ENCODE measurements at regions not wholly inside any gene's neighbourhood (a gene's known extent, or its start where the extent isn't known, plus 50 kb on each side); places are given as distances from the start of the nearest gene placed in this dataset.

GRCh38 chr1:244339776-244340175 is 111.9 kb downstream of the ADSS2 start:
- Mint-ChIP-seq H3K27me3 (peaks cover 12% of the 10 kb centered on the region), H3K4me1 (no peaks in the 10 kb centered on the region), H3K36me3 (ENCODE audit: low read depth) (no peaks in the 10 kb centered on the region), H3K4me3 (no peak overlapping the region), H3K27ac (no peak overlapping the region)
- no peaks in the 10 kb centered on the region for H3K9me3 ChIP-seq (ENCODE audit: control insufficient read depth, low read length, poor library complexity, severe bottlenecking)
- no peak for ATAC-seq
- DNase-seq, result no peak

GRCh38 chr1:244340396-244340795 is 111.3 kb downstream of the ADSS2 start:
- Mint-ChIP-seq H3K27ac (no peak overlapping the region), H3K4me3 (no peak overlapping the region), H3K27me3 (peaks cover 12% of the 10 kb centered on the region), H3K36me3 (ENCODE audit: low read depth) (no peaks in the 10 kb centered on the region), H3K4me1 (no peaks in the 10 kb centered on the region)
- H3K9me3 ChIP-seq (ENCODE audit: control insufficient read depth, low read length, poor library complexity, severe bottlenecking), result no peaks in the 10 kb centered on the region
- no peak for ATAC-seq
- no peak for DNase-seq

GRCh38 chr1:244341455-244342450 is 110.0 kb downstream of the ADSS2 start:
- no peaks in the 10 kb centered on the region for H3K4me1 Mint-ChIP-seq
- no peak overlapping the region for H3K4me3 Mint-ChIP-seq
- H3K27ac Mint-ChIP-seq, result peak overlapping the region; percentile 72
- H3K36me3 Mint-ChIP-seq (ENCODE audit: low read depth), result no peaks in the 10 kb centered on the region
- H3K27me3 Mint-ChIP-seq, result peaks cover 17% of the 10 kb centered on the region
- H3K9me3 ChIP-seq (ENCODE audit: control insufficient read depth, low read length, poor library complexity, severe bottlenecking), result no peaks in the 10 kb centered on the region
- ATAC-seq (no peak), DNase-seq (no peak)

GRCh38 chr1:244344001-244344400 is 107.7 kb downstream of the ADSS2 start:
- Mint-ChIP-seq H3K4me3 (no peak overlapping the region), H3K27me3 (peaks cover 10% of the 10 kb centered on the region)
- ATAC-seq, result no peak

GRCh38 chr1:244346972-244347618 is 104.6 kb downstream of the ADSS2 start:
- ATAC-seq (no peak), DNase-seq (no peak)
- H3K4me3 Mint-ChIP-seq, result no peak overlapping the region
- H3K27me3 Mint-ChIP-seq, result peaks cover 26% of the 10 kb centered on the region
- H3K36me3 Mint-ChIP-seq (ENCODE audit: low read depth), result no peaks in the 10 kb centered on the region
- H3K27ac Mint-ChIP-seq, result no peak overlapping the region
- H3K9me3 ChIP-seq (ENCODE audit: control insufficient read depth, low read length, poor library complexity, severe bottlenecking), result no peaks in the 10 kb centered on the region
- peaks cover 11% of the 10 kb centered on the region for H3K4me1 Mint-ChIP-seq

More at GRCh38 chr1:244344001-244344400, 107.7 kb downstream of the ADSS2 start:
- no peak for DNase-seq
- H3K4me1 Mint-ChIP-seq, result no peaks in the 10 kb centered on the region
- H3K9me3 ChIP-seq (ENCODE audit: control insufficient read depth, low read length, poor library complexity, severe bottlenecking), result no peaks in the 10 kb centered on the region
- H3K27ac Mint-ChIP-seq, result no peak overlapping the region
- no peaks in the 10 kb centered on the region for H3K36me3 Mint-ChIP-seq (ENCODE audit: low read depth)

GRCh38 chr1:244347942-244348341 is 103.8 kb downstream of the ADSS2 start:
- H3K27ac Mint-ChIP-seq, result no peak overlapping the region
- no peak for ATAC-seq

GRCh38 chr1:244349103-244349531 is 102.6 kb downstream of the ADSS2 start:
- Mint-ChIP-seq H3K27ac (no peak overlapping the region), H3K27me3 (peaks cover 26% of the 10 kb centered on the region), H3K4me3 (no peak overlapping the region), H3K36me3 (ENCODE audit: low read depth) (no peaks in the 10 kb centered on the region), H3K4me1 (peaks cover 16% of the 10 kb centered on the region)
- H3K9me3 ChIP-seq (ENCODE audit: control insufficient read depth, low read length, poor library complexity, severe bottlenecking), result no peaks in the 10 kb centered on the region
- no peak for ATAC-seq
- DNase-seq, result no peak

More at GRCh38 chr1:244347942-244348341, 103.8 kb downstream of the ADSS2 start:
- Mint-ChIP-seq H3K36me3 (ENCODE audit: low read depth) (no peaks in the 10 kb centered on the region), H3K4me3 (no peak overlapping the region), H3K27me3 (peaks cover 26% of the 10 kb centered on the region), H3K4me1 (peaks cover 12% of the 10 kb centered on the region)
- no peaks in the 10 kb centered on the region for H3K9me3 ChIP-seq (ENCODE audit: control insufficient read depth, low read length, poor library complexity, severe bottlenecking)
- DNase-seq, result no peak

GRCh38 chr1:244349581-244350001 is 102.1 kb downstream of the ADSS2 start:
- Mint-ChIP-seq H3K4me1 (peaks cover 16% of the 10 kb centered on the region), H3K36me3 (ENCODE audit: low read depth) (no peaks in the 10 kb centered on the region), H3K27ac (no peak overlapping the region), H3K27me3 (peaks cover 26% of the 10 kb centered on the region), H3K4me3 (no peak overlapping the region)
- ATAC-seq (no peak), DNase-seq (no peak)
- H3K9me3 ChIP-seq (ENCODE audit: control insufficient read depth, low read length, poor library complexity, severe bottlenecking), result no peaks in the 10 kb centered on the region

- Mint-ChIP-seq H3K27ac (no peak overlapping the region), H3K27me3 (peaks cover 26% of the 10 kb centered on the region), H3K4me3 (peak overlapping the region; percentile 39), H3K36me3 (ENCODE audit: low read depth) (no peaks in the 10 kb centered on the region), H3K4me1 (peaks cover 16% of the 10 kb centered on the region)
- DNase-seq, result no peak
- H3K9me3 ChIP-seq (ENCODE audit: control insufficient read depth, low read length, poor library complexity, severe bottlenecking), result no peaks in the 10 kb centered on the region
- no peak for ATAC-seq
Measured at GRCh38 chr1:244350027-244350426, 101.7 kb downstream of the ADSS2 start.

GRCh38 chr1:244352156-244352830 is 99.4 kb downstream of the ADSS2 start:
- H3K4me3 Mint-ChIP-seq, result no peak overlapping the region
- ATAC-seq (no peak), DNase-seq (no peak)
- H3K4me1 Mint-ChIP-seq, result peaks cover 16% of the 10 kb centered on the region
- H3K9me3 ChIP-seq (ENCODE audit: control insufficient read depth, low read length, poor library complexity, severe bottlenecking), result no peaks in the 10 kb centered on the region
- no peaks in the 10 kb centered on the region for H3K36me3 Mint-ChIP-seq (ENCODE audit: low read depth)
- H3K27ac Mint-ChIP-seq, result no peak overlapping the region
- peaks cover 21% of the 10 kb centered on the region for H3K27me3 Mint-ChIP-seq

GRCh38 chr1:244353551-244354091 is 98.1 kb downstream of the ADSS2 start:
- ATAC-seq (no peak), DNase-seq (no peak)
- Mint-ChIP-seq H3K36me3 (ENCODE audit: low read depth) (no peaks in the 10 kb centered on the region), H3K4me1 (peaks cover 16% of the 10 kb centered on the region), H3K27me3 (peaks cover 19% of the 10 kb centered on the region), H3K27ac (no peak overlapping the region), H3K4me3 (no peak overlapping the region)
- H3K9me3 ChIP-seq (ENCODE audit: control insufficient read depth, low read length, poor library complexity, severe bottlenecking), result no peaks in the 10 kb centered on the region

- ATAC-seq (no peak), DNase-seq (no peak)
Measured at GRCh38 chr1:244354810-244355278, 96.9 kb downstream of the ADSS2 start.

GRCh38 chr1:244356376-244356775 is 95.3 kb downstream of the ADSS2 start:
- Mint-ChIP-seq H3K4me1 (peaks cover 6% of the 10 kb centered on the region), H3K36me3 (ENCODE audit: low read depth) (peaks cover 2% of the 10 kb centered on the region), H3K27me3 (no peaks in the 10 kb centered on the region), H3K4me3 (no peak overlapping the region), H3K27ac (no peak overlapping the region)
- no peak for DNase-seq
- no peak for ATAC-seq
- no peaks in the 10 kb centered on the region for H3K9me3 ChIP-seq (ENCODE audit: control insufficient read depth, low read length, poor library complexity, severe bottlenecking)

More at GRCh38 chr1:244354810-244355278, 96.9 kb downstream of the ADSS2 start:
- H3K27ac Mint-ChIP-seq, result no peak overlapping the region
- no peaks in the 10 kb centered on the region for H3K36me3 Mint-ChIP-seq (ENCODE audit: low read depth)
- H3K4me1 Mint-ChIP-seq, result peaks cover 10% of the 10 kb centered on the region
- peaks cover 7% of the 10 kb centered on the region for H3K27me3 Mint-ChIP-seq
- no peak overlapping the region for H3K4me3 Mint-ChIP-seq
- no peaks in the 10 kb centered on the region for H3K9me3 ChIP-seq (ENCODE audit: control insufficient read depth, low read length, poor library complexity, severe bottlenecking)
